Kidney (tissue), 13 donors: ENCODE measurements at regions not wholly inside any gene's neighbourhood (a gene's known extent, or its start where the extent isn't known, plus 50 kb on each side); places are given as distances from the start of the nearest gene placed in this dataset.

ENCODE experiments used
- DNase-seq, 5 donors: peaks; one replicate each; pipeline ENCODE4 v3.0.0-alpha.2; 2013 to 2020
- FAIRE-seq: peaks from 2 replicates; lab custom pipeline; 2012; peaks lifted over from hg19 to GRCh38; lab: Jason Lieb, UNC
- H3K27ac ChIP-seq, 2 donors: one replicate each; pipeline ENCODE4 v1.7.0; 2013; ENCODE audit warnings: low read depth in 2 of 2, low read length in 2 of 2, inconsistent platforms in 1 of 2
- H3K27me3 ChIP-seq: one replicate; pipeline ENCODE4 v1.7.1; 2013; ENCODE audit warnings: low read length, inconsistent platforms; ENCODE audit not compliant: control insufficient read depth, insufficient read depth
- H3K36me3 ChIP-seq, 3 donors: one replicate each; pipeline versions ENCODE4 v1.7.0 to v1.7.1; 2013; ENCODE audit warnings: low read length in 3 of 3, control low read depth in 1 of 3, inconsistent platforms in 1 of 3; ENCODE audit not compliant: insufficient read depth in 3 of 3, control insufficient read depth in 2 of 3
- H3K4me1 ChIP-seq, 3 donors: one replicate each; pipeline versions ENCODE4 v1.7.0 to v1.7.1; 2013; ENCODE audit warnings: low read length in 3 of 3, inconsistent platforms in 1 of 3, low read depth in 1 of 3; ENCODE audit not compliant: control insufficient read depth in 2 of 3, insufficient read depth in 2 of 3
- H3K4me3 ChIP-seq, 3 donors: one replicate each; pipeline versions ENCODE4 v1.7.0 to v1.8.1; 2013; ENCODE audit warnings: low read length in 3 of 3, control low read depth in 1 of 3, inconsistent platforms in 1 of 3
- H3K9ac ChIP-seq, 3 donors: one replicate each; pipeline versions ENCODE4 v1.7.0 to v1.7.1; 2013; ENCODE audit warnings: low read length in 3 of 3, control low read depth in 1 of 3, inconsistent platforms in 1 of 3
- H3K9me3 ChIP-seq, 3 donors: one replicate each; pipeline versions ENCODE4 v1.7.0 to v1.7.1; 2013; ENCODE audit warnings: low read length in 3 of 3, control low read depth in 1 of 3, inconsistent platforms in 1 of 3; ENCODE audit not compliant: control insufficient read depth in 2 of 3, insufficient read depth in 1 of 3
- CTCF ChIP-seq: IDR thresholded peaks from 3 replicates; pipeline ENCODE4 v1.5.1; 2012; ENCODE audit warnings: mild to moderate bottlenecking, moderate library complexity, borderline replicate concordance; ENCODE audit not compliant: insufficient read depth; ENCODE audit errors: extremely low read depth
- intact Hi-C: fragments of 100-400 bp; cut with DNase I; formaldehyde crosslinking; loops from one replicate; pipeline ENCODE4 v1.11.1; 2022
- donor health status: control.
- donor health status: control.
- donor health status: control.
- donor health status: control.
- donor health status: control.
- donor health status: DM: yes; HTN: yes; CAD: no.
- donor health status: Normal renal cell carcinoma (clear cell type).

GRCh38 chr6:92188016-92188415 lies 1231.3 kb downstream of the EPHA7 start:
- no peak for TF ChIP-seq CTCF
- Histone ChIP-seq H3K27ac (no peak overlapping the region), H3K27me3 (no peaks in the 10 kb centered on the region), H3K9ac (no peak overlapping the region), H3K4me3 (no peak overlapping the region), H3K36me3 (no peaks in the 10 kb centered on the region), H3K4me1 (no peaks in the 10 kb centered on the region), H3K9me3 (no peaks in the 10 kb centered on the region)
- intact Hi-C loops = no loop called here
- FAIRE-seq (no peak), DNase-seq (no peak)

- Histone ChIP-seq H3K9ac (no peak overlapping the region), H3K9me3 (no peaks in the 10 kb centered on the region), H3K36me3 (no peaks in the 10 kb centered on the region), H3K27ac (no peak overlapping the region), H3K4me1 (no peaks in the 10 kb centered on the region), H3K27me3 (no peaks in the 10 kb centered on the region), H3K4me3 (no peak overlapping the region)
- intact Hi-C loops = no loop called here
- FAIRE-seq (no peak), DNase-seq (no peak)
- no peak for TF ChIP-seq CTCF
These were observed 1234.4 kb downstream of the EPHA7 start for GRCh38 chr6:92184933-92185332.

GRCh38 chr6:92181347-92181746 lies 1238.0 kb downstream of the EPHA7 start:
- H3K27me3 ChIP-seq = no peaks in the 10 kb centered on the region
- DNase-seq (no peak), FAIRE-seq (no peak)
- H3K36me3 ChIP-seq = no peaks in the 10 kb centered on the region
- no peak overlapping the region for H3K4me3 ChIP-seq
- intact Hi-C loops = no loop called here
- no peak overlapping the region for H3K9ac ChIP-seq
- H3K9me3 ChIP-seq = no peaks in the 10 kb centered on the region
- H3K4me1 ChIP-seq = no peaks in the 10 kb centered on the region
- H3K27ac ChIP-seq = no peak overlapping the region
- no peak for TF ChIP-seq CTCF

GRCh38 chr6:92180090-92180489 lies 1239.3 kb downstream of the EPHA7 start:
- no peak for TF ChIP-seq CTCF
- Histone ChIP-seq H3K9ac (no peak overlapping the region), H3K4me1 (no peaks in the 10 kb centered on the region), H3K27me3 (no peaks in the 10 kb centered on the region), H3K9me3 (no peaks in the 10 kb centered on the region), H3K36me3 (no peaks in the 10 kb centered on the region), H3K4me3 (no peak overlapping the region), H3K27ac (no peak overlapping the region)
- intact Hi-C loops = no loop called here
- DNase-seq (no peak), FAIRE-seq (no peak)
